ENCODE measurements at regions not wholly inside any gene's neighbourhood (a gene's known extent, or its start where the extent isn't known, plus 50 kb on each side); places are given as distances from the start of the nearest gene placed in this dataset.

- TF ChIP-seq ZNF626 (tag by site-specific recombination; IDR thresholded peaks at IDR 0.05) (no peak), ZSCAN4 (tag by site-specific recombination; IDR thresholded peaks at IDR 0.05) (no peak), ZNF621 (tag by site-specific recombination; IDR thresholded peaks at IDR 0.05) (no peak), ZNF514 (tag by site-specific recombination; IDR thresholded peaks at IDR 0.05) (no peak), ZNF211 (tag by site-specific recombination; IDR thresholded peaks at IDR 0.05; ENCODE audit: low read depth) (no peak), BCL11A (tag by site-specific recombination; IDR thresholded peaks at IDR 0.05; ENCODE audit: low read depth) (no peak), ZNF776 (tag by site-specific recombination; IDR thresholded peaks at IDR 0.05; ENCODE audit: borderline replicate concordance) (no peak), ZNF791 (tag by site-specific recombination; IDR thresholded peaks at IDR 0.05) (no peak), ZFHX2 (tag by site-specific recombination; conservative IDR thresholded peaks at IDR 0.05) (no peak), SCRT1 (tag by site-specific recombination; IDR thresholded peaks at IDR 0.05; ENCODE audit: borderline replicate concordance) (no peak), ZBTB6 (tag by site-specific recombination; IDR thresholded peaks at IDR 0.05) (no peak), ZNF202 (tag by site-specific recombination; IDR thresholded peaks at IDR 0.05; ENCODE audit: borderline replicate concordance) (no peak), WT1 (tag by site-specific recombination; IDR thresholded peaks at IDR 0.05) (no peak), ZNF48 (tag by site-specific recombination; IDR thresholded peaks at IDR 0.05) (no peak), ZNF280D (tag by site-specific recombination; IDR thresholded peaks at IDR 0.05) (no peak), ZNF121 (tag by site-specific recombination; IDR thresholded peaks at IDR 0.05) (no peak), ZNF645 (tag by site-specific recombination; IDR thresholded peaks at IDR 0.05) (no peak), ZNF558 (tag by site-specific recombination; IDR thresholded peaks at IDR 0.05) (no peak), ZBTB8A (tag by site-specific recombination; IDR thresholded peaks at IDR 0.05) (no peak)
- ChIA-PET POLR2A (no interaction called here), CTCF (interaction anchor here (0.6 kb wide), 1 partner anchor 1011 kb away, joined by 3 read pairs; no protein-coding TSS in a partner anchor)
- Histone ChIP-seq H3K4me1 (ENCODE audit: control insufficient read depth, insufficient read depth, low read length) (no peaks in the 10 kb centered on the region), H3K4me3 (ENCODE audit: low read depth, low read length) (no peak overlapping the region), H3K9me3 (ENCODE audit: control insufficient read depth, insufficient read depth, low read depth, low read length) (no peaks in the 10 kb centered on the region), H3K27ac (ENCODE audit: extremely low read depth, low read depth, low read length) (no peak overlapping the region), H3K36me3 (ENCODE audit: control insufficient read depth in 2 of 2, insufficient read depth in 1 of 2, low read length in 2 of 2) (no peaks in the 10 kb centered on the region)
Measured at GRCh38 chr18:55997151-55997561, 409.2 kb upstream of the TCF4 start.

- Histone ChIP-seq H3K36me3 (ENCODE audit: control insufficient read depth in 2 of 2, insufficient read depth in 1 of 2, low read length in 2 of 2) (no peaks in the 10 kb centered on the region), H3K9me3 (ENCODE audit: control insufficient read depth, insufficient read depth, low read depth, low read length) (no peaks in the 10 kb centered on the region), H3K4me3 (ENCODE audit: low read depth, low read length) (no peak overlapping the region), H3K4me1 (ENCODE audit: control insufficient read depth, insufficient read depth, low read length) (no peaks in the 10 kb centered on the region), H3K27ac (ENCODE audit: extremely low read depth, low read depth, low read length) (no peak overlapping the region)
- CTCF ChIA-PET = interaction anchor here (0.6 kb wide), 1 partner anchor 1011 kb away, joined by 3 read pairs; no protein-coding TSS in a partner anchor
- POLR2A ChIA-PET = no interaction called here
- TF ChIP-seq WT1 (tag by site-specific recombination; IDR thresholded peaks at IDR 0.05) (no peak), ZNF596 (tag by site-specific recombination; IDR thresholded peaks at IDR 0.05) (no peak), ZNF548 (tag by site-specific recombination; IDR thresholded peaks at IDR 0.05) (no peak), ZNF585B (tag by site-specific recombination; IDR thresholded peaks at IDR 0.05) (no peak), GLI4 (tag by site-specific recombination; IDR thresholded peaks at IDR 0.05) (no peak), HOXA7 (CRISPR knock-in tag; IDR thresholded peaks at IDR 0.05; ENCODE audit: borderline replicate concordance) (no peak), ZNF157 (tag by site-specific recombination; IDR thresholded peaks at IDR 0.05) (no peak), ZNF692 (tag by site-specific recombination; IDR thresholded peaks at IDR 0.05) (no peak), OSR2 (tag by site-specific recombination; IDR thresholded peaks at IDR 0.05) (no peak), SETDB1 (IDR thresholded peaks at IDR 0.05; ENCODE audit: insufficient read length, low read length) (no peak), ZNF132 (tag by site-specific recombination; IDR thresholded peaks at IDR 0.05; ENCODE audit: borderline replicate concordance) (no peak), ZNF138 (tag by site-specific recombination; IDR thresholded peaks at IDR 0.05; ENCODE audit: borderline replicate concordance) (no peak), ZNF544 (tag by site-specific recombination; IDR thresholded peaks at IDR 0.05) (no peak)
Measured at GRCh38 chr18:55996717-55997116, 408.7 kb upstream of the TCF4 start.
